ENCODE measurements at regions not wholly inside any gene's neighbourhood (a gene's known extent, or its start where the extent isn't known, plus 50 kb on each side); places are given as distances from the start of the nearest gene placed in this dataset.

GRCh38 chr12:82529101-82529500, 157.6 kb upstream of the TMTC2 start:
- intact Hi-C loops (cut with DNase I) = no loop called here
- H3K27ac ChIP-seq = no peak overlapping the region
- H3K9me3 ChIP-seq = no peaks in the 10 kb centered on the region
- no peaks in the 10 kb centered on the region for H3K27me3 ChIP-seq
- DNase-seq = no peak
- WGBS, 2 donors = 30 to 38% methylated on average over 1 of the region's 1 CpG
- no peak for ATAC-seq
- FAIRE-seq = no peak
- H3K36me3 ChIP-seq = no peaks in the 10 kb centered on the region
- H3K4me1 ChIP-seq = peaks cover 4 to 10% (median 8%) of the 10 kb centered on the region in 3 donors
- TF ChIP-seq, protein P1, sequence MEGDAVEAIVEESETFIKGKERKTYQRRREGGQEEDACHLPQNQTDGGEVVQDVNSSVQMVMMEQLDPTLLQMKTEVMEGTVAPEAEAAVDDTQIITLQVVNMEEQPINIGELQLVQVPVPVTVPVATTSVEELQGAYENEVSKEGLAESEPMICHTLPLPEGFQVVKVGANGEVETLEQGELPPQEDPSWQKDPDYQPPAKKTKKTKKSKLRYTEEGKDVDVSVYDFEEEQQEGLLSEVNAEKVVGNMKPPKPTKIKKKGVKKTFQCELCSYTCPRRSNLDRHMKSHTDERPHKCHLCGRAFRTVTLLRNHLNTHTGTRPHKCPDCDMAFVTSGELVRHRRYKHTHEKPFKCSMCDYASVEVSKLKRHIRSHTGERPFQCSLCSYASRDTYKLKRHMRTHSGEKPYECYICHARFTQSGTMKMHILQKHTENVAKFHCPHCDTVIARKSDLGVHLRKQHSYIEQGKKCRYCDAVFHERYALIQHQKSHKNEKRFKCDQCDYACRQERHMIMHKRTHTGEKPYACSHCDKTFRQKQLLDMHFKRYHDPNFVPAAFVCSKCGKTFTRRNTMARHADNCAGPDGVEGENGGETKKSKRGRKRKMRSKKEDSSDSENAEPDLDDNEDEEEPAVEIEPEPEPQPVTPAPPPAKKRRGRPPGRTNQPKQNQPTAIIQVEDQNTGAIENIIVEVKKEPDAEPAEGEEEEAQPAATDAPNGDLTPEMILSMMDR (IDR thresholded peaks at IDR 0.05) = no peak
- no peak overlapping the region for H3K4me3 ChIP-seq

DNA sequence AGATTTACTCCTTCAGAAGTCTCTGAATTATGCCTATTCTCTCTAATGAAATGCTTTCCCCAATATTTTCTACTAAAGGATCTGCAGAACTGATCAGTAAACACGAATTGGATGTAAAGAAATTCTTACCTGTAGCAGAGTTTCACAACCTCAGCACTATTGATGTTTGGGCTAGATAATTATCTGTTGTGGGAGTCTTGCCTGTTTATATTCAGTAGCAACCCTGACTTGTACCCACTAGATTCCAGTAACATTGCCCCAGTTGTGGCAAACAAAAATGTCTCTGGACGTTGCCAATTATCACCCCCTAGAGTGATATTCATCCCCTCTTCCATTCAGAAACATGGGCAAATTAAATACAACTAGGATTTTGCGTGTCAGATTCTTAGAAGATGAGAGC, 156.8 kb upstream of the TMTC2 start:
- H3K4me3 ChIP-seq = no peak overlapping the region
- H3K27me3 ChIP-seq = no peaks in the 10 kb centered on the region
- intact Hi-C loops (cut with DNase I) = no loop called here
- WGBS, 2 donors = 66 to 72% methylated on average over 3 of the region's 3 CpGs
- no peaks in the 10 kb centered on the region for H3K36me3 ChIP-seq
- ATAC-seq (no peak), FAIRE-seq (no peak), DNase-seq (no peak)
- no peak overlapping the region for H3K27ac ChIP-seq
- H3K9me3 ChIP-seq = no peaks in the 10 kb centered on the region
- TF ChIP-seq, protein P1 (IDR thresholded peaks at IDR 0.05) = no peak
- H3K4me1 ChIP-seq = peaks cover 0 to 1% (median 0%) of the 10 kb centered on the region in 3 donors

GRCh38 chr12:82530394-82530793, 156.3 kb upstream of the TMTC2 start:
- WGBS, 2 donors = 49 to 59% methylated on average over 2 of the region's 2 CpGs
- FAIRE-seq (no peak), ATAC-seq (no peak), DNase-seq (no peak)
- H3K4me3 ChIP-seq = no peak overlapping the region
- no peaks in the 10 kb centered on the region for H3K9me3 ChIP-seq
- no peaks in the 10 kb centered on the region for H3K4me1 ChIP-seq
- TF ChIP-seq, protein P1 (IDR thresholded peaks at IDR 0.05) = no peak
- no peaks in the 10 kb centered on the region for H3K36me3 ChIP-seq
- no peaks in the 10 kb centered on the region for H3K27me3 ChIP-seq
- intact Hi-C loops (cut with DNase I) = no loop called here
- H3K27ac ChIP-seq = no peak overlapping the region

- FAIRE-seq = no peak
- no peak for DNase-seq
- Histone ChIP-seq H3K4me1 (no peaks in the 10 kb centered on the region), H3K36me3 (no peaks in the 10 kb centered on the region), H3K4me3 (no peak overlapping the region), H3K27ac (no peak overlapping the region), H3K9me3 (no peaks in the 10 kb centered on the region), H3K27me3 (no peaks in the 10 kb centered on the region)
- TF ChIP-seq, protein P1 (IDR thresholded peaks at IDR 0.05) = no peak
- no peak for ATAC-seq
- WGBS, 2 donors = 87 to 89% methylated on average over 1 of the region's 1 CpG
- intact Hi-C loops (cut with DNase I) = no loop called here
Measured at GRCh38 chr12:82533341-82533740, 153.4 kb upstream of the TMTC2 start.

DNA sequence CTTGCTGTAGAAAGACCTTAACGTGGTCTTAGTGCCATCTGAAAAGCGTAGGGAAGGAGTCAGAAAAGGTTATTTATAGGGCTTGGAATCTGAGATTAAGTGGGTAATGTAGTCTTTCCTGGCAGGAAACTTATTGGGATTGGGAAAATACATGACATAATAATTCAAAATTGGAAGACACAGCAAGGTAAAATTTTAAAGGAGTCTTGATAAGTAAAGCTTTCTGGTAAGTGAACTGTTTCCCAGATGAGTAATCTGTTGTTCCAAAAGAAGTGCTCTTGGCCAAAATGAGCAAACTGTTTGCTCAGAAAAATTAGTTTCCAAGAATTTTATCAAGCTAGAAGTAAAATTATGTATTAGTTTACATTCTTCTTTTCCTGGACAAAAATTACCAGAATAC, 149.3 kb upstream of the TMTC2 start:
- H3K4me1 ChIP-seq = no peaks in the 10 kb centered on the region
- DNase-seq (no peak), FAIRE-seq (no peak), ATAC-seq (no peak)
- H3K4me3 ChIP-seq = no peak overlapping the region
- H3K9me3 ChIP-seq = no peaks in the 10 kb centered on the region
- H3K27ac ChIP-seq = no peak overlapping the region
- TF ChIP-seq, protein P1 (IDR thresholded peaks at IDR 0.05) = no peak
- intact Hi-C loops (cut with DNase I) = no loop called here
- no peaks in the 10 kb centered on the region for H3K36me3 ChIP-seq
- no peaks in the 10 kb centered on the region for H3K27me3 ChIP-seq
- WGBS, 2 donors = 78% methylated on average over 2 of the region's 2 CpGs

All from pancreas (tissue), 10 donors.